ENCODE measurements at regions not wholly inside any gene's neighbourhood (a gene's known extent, or its start where the extent isn't known, plus 50 kb on each side); places are given as distances from the start of the nearest gene placed in this dataset.
A peak's percentile ranks its signal among the peaks of the same experiment; 100 is the strongest.

DNA sequence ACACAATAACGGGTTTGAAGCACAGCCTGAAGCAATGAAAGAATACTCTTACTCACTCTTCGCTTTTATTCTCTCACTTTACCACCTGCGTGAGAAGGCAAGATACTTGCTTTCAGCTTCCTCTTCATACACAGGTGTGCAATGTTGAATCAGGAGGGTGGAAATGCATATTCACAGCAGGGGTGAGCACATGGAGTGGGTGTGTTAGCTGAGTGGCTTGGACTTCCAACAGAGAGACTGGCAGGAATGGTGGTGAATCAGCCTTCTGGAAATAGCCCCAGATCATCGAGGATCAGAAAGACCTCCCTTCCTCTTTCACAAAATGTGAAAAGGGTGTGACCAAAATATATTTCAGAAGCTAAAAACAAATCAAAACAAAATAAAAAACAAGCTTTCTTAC, 521.2 kb downstream of the STIM2 start:
- H3K9me2 ChIP-seq = no peaks in the 10 kb centered on the region
- H3K9me3 ChIP-seq = no peaks in the 10 kb centered on the region
- H3F3A ChIP-seq (replicated peaks; ENCODE audit: insufficient read depth) = no peaks in the 10 kb centered on the region
- H3K79me2 ChIP-seq (ENCODE audit: insufficient read depth) = no peaks in the 10 kb centered on the region
- 19% methylated on average over 4 of the region's 4 CpGs for WGBS (ENCODE audit: low lambda C conversion rate)
- DNase-seq = peak; percentile 1
- H3K9ac ChIP-seq = no peak overlapping the region
- ChIA-PET CTCF (no interaction called here), POLR2A (no interaction called here)
- no peaks in the 10 kb centered on the region for H3K4me1 ChIP-seq (ENCODE audit: control insufficient read depth in 1 of 2, insufficient read depth in 2 of 2, low read depth in 1 of 2, low read length in 1 of 2)
- no peaks in the 10 kb centered on the region for H3K27me3 ChIP-seq (ENCODE audit: insufficient read depth)
- no peak overlapping the region for H3K27ac ChIP-seq (ENCODE audit: low read depth in 2 of 2, low read length in 1 of 2)
- TF ChIP-seq SMC3 (IDR thresholded peaks at IDR 0.05; ENCODE audit: low read depth, low read length) (no peak), EP300 (IDR thresholded peaks at IDR 0.05; ENCODE audit: borderline replicate concordance in 1 of 2, low read depth in 1 of 2, low read length in 1 of 2) (no peak), RFX5 (IDR thresholded peaks at IDR 0.05; ENCODE audit: low read length) (no peak), NRF1 (IDR thresholded peaks at IDR 0.05; ENCODE audit: low read depth, low read length) (no peak), TAF1 (IDR thresholded peaks at IDR 0.05; ENCODE audit: borderline replicate concordance, low read depth, low read length) (no peak), RCOR1 (IDR thresholded peaks at IDR 0.05; ENCODE audit: low read length) (no peak), FOXJ3 (CRISPR knock-in tag; IDR thresholded peaks at IDR 0.05) (no peak), CHD2 (IDR thresholded peaks at IDR 0.05; ENCODE audit: low read length, partially characterized antibody) (no peak), MEF2A (IDR thresholded peaks at IDR 0.05; ENCODE audit: borderline replicate concordance, low read depth) (no peak), MXI1 (IDR thresholded peaks at IDR 0.05; ENCODE audit: low read depth, low read length) (no peak), JUND (IDR thresholded peaks at IDR 0.05) (no peak), FOXM1 (IDR thresholded peaks at IDR 0.05; ENCODE audit: low read depth) (no peak), SIN3A (IDR thresholded peaks at IDR 0.05; ENCODE audit: borderline replicate concordance, low read depth, low read length) (no peak), EZH2phosphoT487 (IDR thresholded peaks at IDR 0.05; ENCODE audit: borderline replicate concordance, low read depth) (no peak), RAD21 (IDR thresholded peaks at IDR 0.05; ENCODE audit: low read length) (no peak)
- TF ChIP-seq, protein P1, sequence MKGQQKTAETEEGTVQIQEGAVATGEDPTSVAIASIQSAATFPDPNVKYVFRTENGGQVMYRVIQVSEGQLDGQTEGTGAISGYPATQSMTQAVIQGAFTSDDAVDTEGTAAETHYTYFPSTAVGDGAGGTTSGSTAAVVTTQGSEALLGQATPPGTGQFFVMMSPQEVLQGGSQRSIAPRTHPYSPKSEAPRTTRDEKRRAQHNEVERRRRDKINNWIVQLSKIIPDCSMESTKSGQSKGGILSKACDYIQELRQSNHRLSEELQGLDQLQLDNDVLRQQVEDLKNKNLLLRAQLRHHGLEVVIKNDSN (IDR thresholded peaks at IDR 0.05; ENCODE audit: borderline replicate concordance, low read depth) = no peak
- TF ChIP-seq, protein P2, sequence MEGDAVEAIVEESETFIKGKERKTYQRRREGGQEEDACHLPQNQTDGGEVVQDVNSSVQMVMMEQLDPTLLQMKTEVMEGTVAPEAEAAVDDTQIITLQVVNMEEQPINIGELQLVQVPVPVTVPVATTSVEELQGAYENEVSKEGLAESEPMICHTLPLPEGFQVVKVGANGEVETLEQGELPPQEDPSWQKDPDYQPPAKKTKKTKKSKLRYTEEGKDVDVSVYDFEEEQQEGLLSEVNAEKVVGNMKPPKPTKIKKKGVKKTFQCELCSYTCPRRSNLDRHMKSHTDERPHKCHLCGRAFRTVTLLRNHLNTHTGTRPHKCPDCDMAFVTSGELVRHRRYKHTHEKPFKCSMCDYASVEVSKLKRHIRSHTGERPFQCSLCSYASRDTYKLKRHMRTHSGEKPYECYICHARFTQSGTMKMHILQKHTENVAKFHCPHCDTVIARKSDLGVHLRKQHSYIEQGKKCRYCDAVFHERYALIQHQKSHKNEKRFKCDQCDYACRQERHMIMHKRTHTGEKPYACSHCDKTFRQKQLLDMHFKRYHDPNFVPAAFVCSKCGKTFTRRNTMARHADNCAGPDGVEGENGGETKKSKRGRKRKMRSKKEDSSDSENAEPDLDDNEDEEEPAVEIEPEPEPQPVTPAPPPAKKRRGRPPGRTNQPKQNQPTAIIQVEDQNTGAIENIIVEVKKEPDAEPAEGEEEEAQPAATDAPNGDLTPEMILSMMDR (IDR thresholded peaks at IDR 0.05) = no peak
- TF ChIP-seq, protein P3, sequence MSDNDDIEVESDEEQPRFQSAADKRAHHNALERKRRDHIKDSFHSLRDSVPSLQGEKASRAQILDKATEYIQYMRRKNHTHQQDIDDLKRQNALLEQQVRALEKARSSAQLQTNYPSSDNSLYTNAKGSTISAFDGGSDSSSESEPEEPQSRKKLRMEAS (IDR thresholded peaks at IDR 0.05; ENCODE audit: low read depth) = no peak
- TF ChIP-seq, protein P4, sequence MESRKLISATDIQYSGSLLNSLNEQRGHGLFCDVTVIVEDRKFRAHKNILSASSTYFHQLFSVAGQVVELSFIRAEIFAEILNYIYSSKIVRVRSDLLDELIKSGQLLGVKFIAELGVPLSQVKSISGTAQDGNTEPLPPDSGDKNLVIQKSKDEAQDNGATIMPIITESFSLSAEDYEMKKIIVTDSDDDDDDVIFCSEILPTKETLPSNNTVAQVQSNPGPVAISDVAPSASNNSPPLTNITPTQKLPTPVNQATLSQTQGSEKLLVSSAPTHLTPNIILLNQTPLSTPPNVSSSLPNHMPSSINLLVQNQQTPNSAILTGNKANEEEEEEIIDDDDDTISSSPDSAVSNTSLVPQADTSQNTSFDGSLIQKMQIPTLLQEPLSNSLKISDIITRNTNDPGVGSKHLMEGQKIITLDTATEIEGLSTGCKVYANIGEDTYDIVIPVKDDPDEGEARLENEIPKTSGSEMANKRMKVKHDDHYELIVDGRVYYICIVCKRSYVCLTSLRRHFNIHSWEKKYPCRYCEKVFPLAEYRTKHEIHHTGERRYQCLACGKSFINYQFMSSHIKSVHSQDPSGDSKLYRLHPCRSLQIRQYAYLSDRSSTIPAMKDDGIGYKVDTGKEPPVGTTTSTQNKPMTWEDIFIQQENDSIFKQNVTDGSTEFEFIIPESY (IDR thresholded peaks at IDR 0.05; ENCODE audit: borderline replicate concordance, low read depth) = no peak
- TF ChIP-seq, protein P5, sequence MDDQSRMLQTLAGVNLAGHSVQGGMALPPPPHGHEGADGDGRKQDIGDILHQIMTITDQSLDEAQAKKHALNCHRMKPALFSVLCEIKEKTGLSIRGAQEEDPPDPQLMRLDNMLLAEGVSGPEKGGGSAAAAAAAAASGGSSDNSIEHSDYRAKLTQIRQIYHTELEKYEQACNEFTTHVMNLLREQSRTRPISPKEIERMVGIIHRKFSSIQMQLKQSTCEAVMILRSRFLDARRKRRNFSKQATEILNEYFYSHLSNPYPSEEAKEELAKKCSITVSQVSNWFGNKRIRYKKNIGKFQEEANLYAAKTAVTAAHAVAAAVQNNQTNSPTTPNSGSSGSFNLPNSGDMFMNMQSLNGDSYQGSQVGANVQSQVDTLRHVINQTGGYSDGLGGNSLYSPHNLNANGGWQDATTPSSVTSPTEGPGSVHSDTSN (IDR thresholded peaks at IDR 0.05) = no peak
- no peaks in the 10 kb centered on the region for H4K20me1 ChIP-seq (ENCODE audit: insufficient read depth)
- H2AFZ ChIP-seq (ENCODE audit: low read depth) = no peak overlapping the region
- H3K4me3 ChIP-seq (ENCODE audit: low read depth in 2 of 2, low read length in 1 of 2) = no peak overlapping the region
- H3K36me3 ChIP-seq (replicated peaks in 1 of 2; ENCODE audit: control insufficient read depth in 1 of 2, insufficient read depth in 2 of 2, low read length in 1 of 2) = no peaks in the 10 kb centered on the region
- H3K4me2 ChIP-seq = no peak overlapping the region

All from SK-N-SH (cell line).